ENCODE measurements at regions not wholly inside any gene's neighbourhood (a gene's known extent, or its start where the extent isn't known, plus 50 kb on each side); places are given as distances from the start of the nearest gene placed in this dataset.

DNA sequence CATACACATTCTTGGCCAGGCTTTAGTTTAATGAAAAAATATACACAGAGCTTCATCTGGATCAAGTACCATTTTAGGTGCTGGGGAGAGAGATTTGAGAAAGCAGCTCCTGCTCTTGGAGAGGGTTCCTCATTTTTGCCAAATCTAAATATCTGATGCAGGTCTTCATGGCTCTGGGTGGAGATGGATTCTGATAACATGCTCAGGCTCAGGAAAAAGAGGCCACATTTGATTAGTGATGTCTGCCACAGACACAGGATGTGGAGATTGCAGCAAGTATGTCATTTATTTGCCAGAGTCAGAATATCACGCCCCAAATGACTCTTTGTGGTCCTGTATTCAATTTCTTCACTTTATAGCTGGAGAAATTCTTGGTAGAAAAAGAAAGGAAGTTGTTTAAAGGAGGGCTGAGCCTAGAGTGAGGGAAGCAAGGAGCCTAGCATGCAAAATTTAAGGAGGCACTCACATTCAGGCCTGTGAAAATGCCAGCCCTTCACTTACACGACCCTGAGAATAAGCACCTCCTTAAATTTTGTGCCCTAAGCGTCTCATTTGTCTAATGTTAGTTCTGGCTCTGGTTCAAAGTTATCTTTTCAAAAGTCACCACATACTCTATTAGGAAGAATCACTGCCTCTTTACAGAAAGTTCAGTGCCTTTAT, 492.9 kb upstream of the TBX3 start:
- Histone ChIP-seq H3K4me3 (ENCODE audit: low read depth, low read length) (no peak overlapping the region), H3K36me3 (ENCODE audit: control insufficient read depth, insufficient read depth, low read length) (no peaks in the 10 kb centered on the region), H3K27me3 (ENCODE audit: control insufficient read depth, insufficient read depth, low read length) (no peaks in the 10 kb centered on the region)
- no peak for DNase-seq (ENCODE audit: low read depth)
- TF ChIP-seq CTCF (IDR thresholded peaks at IDR 0.05; ENCODE audit: insufficient read depth, low read length, poor library complexity, severe bottlenecking): no peak

DNA sequence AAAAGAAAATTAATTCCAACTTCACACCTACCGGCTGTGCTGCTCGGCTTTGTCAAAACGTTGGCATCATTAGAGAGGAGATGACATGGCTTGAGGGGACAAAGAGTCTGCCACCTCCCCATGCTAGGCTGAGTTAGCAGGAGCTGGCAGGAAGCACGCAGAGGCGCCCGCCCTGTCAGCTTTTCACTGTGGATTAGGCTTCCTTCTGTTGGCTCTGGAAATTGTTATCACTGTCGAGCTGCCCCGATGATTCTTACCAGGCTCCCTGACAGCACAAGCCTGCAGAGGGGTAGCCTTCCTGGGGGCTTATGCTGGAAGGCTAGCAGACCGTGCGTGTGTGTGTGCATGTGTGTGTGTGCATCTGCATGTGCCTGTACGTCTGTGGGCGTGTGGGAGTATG, 490.9 kb upstream of the TBX3 start:
- no peak overlapping the region for H3K4me3 ChIP-seq (ENCODE audit: low read depth, low read length)
- TF ChIP-seq CTCF (IDR thresholded peaks at IDR 0.05; ENCODE audit: insufficient read depth, low read length, poor library complexity, severe bottlenecking): no peak
- DNase-seq (ENCODE audit: low read depth): no peak
- H3K27me3 ChIP-seq (ENCODE audit: control insufficient read depth, insufficient read depth, low read length): no peaks in the 10 kb centered on the region
- no peaks in the 10 kb centered on the region for H3K36me3 ChIP-seq (ENCODE audit: control insufficient read depth, insufficient read depth, low read length)

GRCh38 chr12:115172521-115172920, 488.5 kb upstream of the TBX3 start:
- no peak for DNase-seq (ENCODE audit: low read depth)

DNA sequence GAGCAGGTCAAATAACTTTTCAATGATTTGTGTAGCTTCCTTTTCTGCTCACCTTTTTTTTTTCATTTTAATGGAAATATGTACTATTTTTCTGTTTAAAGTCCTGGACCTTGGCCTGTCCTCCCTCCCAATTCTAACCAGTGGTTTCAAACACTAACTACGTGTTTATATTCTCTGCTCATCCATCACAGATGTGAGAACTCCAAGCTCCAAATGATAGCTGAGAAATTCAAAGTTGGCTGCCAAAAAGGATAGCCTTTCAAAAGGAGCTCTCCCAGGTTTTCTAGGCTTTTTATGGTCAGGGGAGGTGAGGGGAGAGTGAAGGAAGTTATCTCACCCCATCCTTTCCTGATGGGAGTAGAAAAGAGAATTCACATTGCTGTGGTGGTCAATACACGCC, 486.0 kb upstream of the TBX3 start:
- no peak for TF ChIP-seq CTCF (IDR thresholded peaks at IDR 0.05; ENCODE audit: insufficient read depth, low read length, poor library complexity, severe bottlenecking)
- H3K27me3 ChIP-seq (ENCODE audit: control insufficient read depth, insufficient read depth, low read length): no peaks in the 10 kb centered on the region
- no peak overlapping the region for H3K4me3 ChIP-seq (ENCODE audit: low read depth, low read length)
- no peak for DNase-seq (ENCODE audit: low read depth)
- H3K36me3 ChIP-seq (ENCODE audit: control insufficient read depth, insufficient read depth, low read length): no peaks in the 10 kb centered on the region

More at GRCh38 chr12:115172521-115172920, 488.5 kb upstream of the TBX3 start:
- no peaks in the 10 kb centered on the region for H3K36me3 ChIP-seq (ENCODE audit: control insufficient read depth, insufficient read depth, low read length)
- no peaks in the 10 kb centered on the region for H3K27me3 ChIP-seq (ENCODE audit: control insufficient read depth, insufficient read depth, low read length)
- H3K4me3 ChIP-seq (ENCODE audit: low read depth, low read length): no peak overlapping the region
- TF ChIP-seq CTCF (IDR thresholded peaks at IDR 0.05; ENCODE audit: insufficient read depth, low read length, poor library complexity, severe bottlenecking): no peak

DNA sequence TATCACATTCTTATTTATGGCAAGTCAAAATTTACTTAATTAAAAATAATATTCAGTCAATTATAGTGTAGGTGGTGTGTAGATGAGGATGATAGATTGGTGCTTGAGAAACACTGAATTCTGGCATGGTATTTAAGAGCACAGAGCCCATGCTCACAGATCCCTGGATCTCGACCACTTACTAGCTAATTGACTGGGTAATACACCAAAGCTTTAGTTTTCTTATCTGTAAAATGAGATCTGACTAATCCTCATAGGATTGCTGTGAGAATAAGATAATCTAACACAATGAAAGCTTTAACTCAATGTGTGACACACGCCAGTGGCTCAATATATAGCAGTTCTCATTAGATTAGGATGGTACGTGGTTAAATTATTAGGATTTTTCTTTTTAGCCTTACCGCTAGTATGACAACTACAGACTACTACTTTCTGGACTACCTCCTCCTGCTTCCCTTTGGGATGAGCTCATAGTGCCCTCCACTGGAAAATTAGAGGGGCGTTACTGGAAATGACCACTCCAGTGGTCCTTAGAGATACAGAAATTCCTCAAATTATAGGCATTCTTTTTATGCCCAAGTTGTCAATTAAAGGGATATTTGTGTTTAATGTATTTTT, 482.8 kb upstream of the TBX3 start:
- Histone ChIP-seq H3K27me3 (ENCODE audit: control insufficient read depth, insufficient read depth, low read length) (no peaks in the 10 kb centered on the region), H3K36me3 (ENCODE audit: control insufficient read depth, insufficient read depth, low read length) (no peaks in the 10 kb centered on the region), H3K4me3 (ENCODE audit: low read depth, low read length) (no peak overlapping the region)
- no peak for DNase-seq (ENCODE audit: low read depth)
- no peak for TF ChIP-seq CTCF (IDR thresholded peaks at IDR 0.05; ENCODE audit: insufficient read depth, low read length, poor library complexity, severe bottlenecking)

- Histone ChIP-seq H3K27me3 (ENCODE audit: control insufficient read depth, insufficient read depth, low read length) (no peaks in the 10 kb centered on the region), H3K36me3 (ENCODE audit: control insufficient read depth, insufficient read depth, low read length) (no peaks in the 10 kb centered on the region), H3K4me3 (ENCODE audit: low read depth, low read length) (no peak overlapping the region)
- DNase-seq (ENCODE audit: low read depth): no peak
- no peak for TF ChIP-seq CTCF (IDR thresholded peaks at IDR 0.05; ENCODE audit: insufficient read depth, low read length, poor library complexity, severe bottlenecking)
These were observed 479.7 kb upstream of the TBX3 start for GRCh38 chr12:115163710-115164109.

All from kidney epithelial cell (primary cell).